ENCODE measurements at regions not wholly inside any gene's neighbourhood (a gene's known extent, or its start where the extent isn't known, plus 50 kb on each side); places are given as distances from the start of the nearest gene placed in this dataset.
"Not testable (repeated sequence)": the region's sequence is repeated elsewhere in the genome, so short reads cannot be mapped to it uniquely, and the experiment has no call there.

DNA sequence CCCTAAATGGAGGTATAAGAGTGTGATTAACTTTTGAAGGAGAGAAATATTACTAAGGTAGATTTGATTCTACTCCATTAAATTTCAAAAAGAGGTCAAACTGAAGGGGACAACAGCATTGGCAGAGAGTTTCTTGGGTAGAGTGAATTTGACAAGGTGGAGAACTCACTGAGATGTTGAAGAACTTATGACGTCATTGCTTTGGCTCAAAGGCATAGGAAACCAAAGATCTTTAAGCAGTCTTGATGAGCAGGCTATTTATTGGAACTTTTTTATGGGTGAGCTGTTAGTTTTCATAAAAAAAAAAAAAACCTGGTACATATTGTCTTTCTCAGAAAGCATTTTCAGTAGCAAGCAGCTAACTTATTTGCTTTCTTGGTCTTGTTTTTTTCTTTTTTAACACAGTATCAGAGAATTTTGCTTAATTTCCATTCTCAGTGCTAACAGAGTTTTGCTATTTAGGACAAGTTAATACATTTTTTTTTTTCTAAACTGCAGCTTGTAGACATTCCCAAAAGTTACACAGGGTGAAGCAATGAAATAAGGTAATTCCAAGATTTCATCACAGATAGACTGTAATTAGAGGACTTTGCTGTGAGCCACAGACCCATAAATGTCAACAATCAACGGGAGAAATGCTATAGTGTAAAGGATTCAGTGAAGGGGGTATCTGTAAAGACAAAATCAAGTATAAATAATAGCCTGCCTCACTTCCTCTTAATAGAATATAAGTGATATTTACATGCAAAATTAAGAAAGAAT, 412.2 kb upstream of the KLHL1 start:
- no peak for DNase-seq (ENCODE audit: low read depth)
- TF ChIP-seq, protein P1, sequence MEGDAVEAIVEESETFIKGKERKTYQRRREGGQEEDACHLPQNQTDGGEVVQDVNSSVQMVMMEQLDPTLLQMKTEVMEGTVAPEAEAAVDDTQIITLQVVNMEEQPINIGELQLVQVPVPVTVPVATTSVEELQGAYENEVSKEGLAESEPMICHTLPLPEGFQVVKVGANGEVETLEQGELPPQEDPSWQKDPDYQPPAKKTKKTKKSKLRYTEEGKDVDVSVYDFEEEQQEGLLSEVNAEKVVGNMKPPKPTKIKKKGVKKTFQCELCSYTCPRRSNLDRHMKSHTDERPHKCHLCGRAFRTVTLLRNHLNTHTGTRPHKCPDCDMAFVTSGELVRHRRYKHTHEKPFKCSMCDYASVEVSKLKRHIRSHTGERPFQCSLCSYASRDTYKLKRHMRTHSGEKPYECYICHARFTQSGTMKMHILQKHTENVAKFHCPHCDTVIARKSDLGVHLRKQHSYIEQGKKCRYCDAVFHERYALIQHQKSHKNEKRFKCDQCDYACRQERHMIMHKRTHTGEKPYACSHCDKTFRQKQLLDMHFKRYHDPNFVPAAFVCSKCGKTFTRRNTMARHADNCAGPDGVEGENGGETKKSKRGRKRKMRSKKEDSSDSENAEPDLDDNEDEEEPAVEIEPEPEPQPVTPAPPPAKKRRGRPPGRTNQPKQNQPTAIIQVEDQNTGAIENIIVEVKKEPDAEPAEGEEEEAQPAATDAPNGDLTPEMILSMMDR (IDR thresholded peaks at IDR 0.05; ENCODE audit: control insufficient read depth, extremely low read depth, insufficient read depth), result no peak
- no peak overlapping the region for H3K4me3 ChIP-seq (ENCODE audit: low read depth, low read length)

DNA sequence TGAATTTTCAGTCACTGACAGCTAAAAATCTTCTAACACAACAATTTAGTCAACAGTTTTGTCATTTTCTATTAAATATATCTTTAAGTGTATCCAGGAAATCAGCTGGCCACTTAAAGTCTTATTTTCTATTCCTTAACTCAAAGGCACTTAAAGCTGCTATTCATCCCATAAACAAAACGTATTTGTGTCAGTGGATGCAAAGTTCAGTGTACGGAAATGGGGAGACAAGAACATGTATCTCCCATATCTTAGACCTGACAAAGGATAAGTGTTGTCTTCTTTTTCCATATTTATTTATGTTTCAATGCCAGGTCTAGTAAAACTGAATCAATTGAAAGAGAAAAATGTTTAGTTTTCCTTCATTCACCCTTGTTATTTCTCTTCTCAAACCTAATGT, 409.8 kb upstream of the KLHL1 start:
- no peak overlapping the region for H3K4me3 ChIP-seq (ENCODE audit: low read depth, low read length)
- DNase-seq (ENCODE audit: low read depth), result no peak
- TF ChIP-seq, protein P1 (IDR thresholded peaks at IDR 0.05; ENCODE audit: control insufficient read depth, extremely low read depth, insufficient read depth), result no peak

GRCh38 chr13:70516226-70516625, 408.0 kb upstream of the KLHL1 start:
- TF ChIP-seq, protein P1 (IDR thresholded peaks at IDR 0.05; ENCODE audit: control insufficient read depth, extremely low read depth, insufficient read depth), result no peak
- H3K4me3 ChIP-seq (ENCODE audit: low read depth, low read length), result no peak overlapping the region
- no peak for DNase-seq (ENCODE audit: low read depth)

DNA sequence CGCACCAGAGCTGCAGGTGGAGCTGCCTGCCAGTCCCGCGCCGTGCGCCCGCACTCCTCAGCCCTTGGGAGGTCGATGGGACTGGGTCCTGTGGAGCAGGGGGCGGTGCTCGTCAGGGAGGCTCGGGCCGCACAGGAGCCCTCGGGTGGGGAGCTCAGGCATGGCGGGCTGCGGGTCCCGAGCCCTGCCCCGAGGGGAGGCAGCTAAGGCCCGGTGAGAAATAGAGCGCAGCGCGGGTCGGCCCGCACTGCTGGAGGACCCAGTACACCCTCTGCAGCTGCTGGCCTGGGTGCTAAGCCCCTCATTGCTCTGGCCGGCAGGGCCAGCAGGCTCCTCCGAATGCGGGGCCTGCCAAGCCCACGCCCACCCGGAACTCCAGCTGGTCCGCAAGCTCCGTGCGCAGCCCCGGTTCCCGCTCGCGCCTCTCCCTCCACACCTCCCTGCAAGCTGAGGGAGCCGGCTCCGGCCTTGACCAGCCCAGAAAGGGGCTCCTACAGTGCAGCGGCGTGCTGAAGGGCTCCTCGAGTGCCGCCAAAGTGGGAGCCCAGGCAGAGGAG, 403.7 kb upstream of the KLHL1 start:
- not testable (repeated sequence) for DNase-seq (ENCODE audit: low read depth); H3K4me3 ChIP-seq (ENCODE audit: low read depth, low read length)

DNA sequence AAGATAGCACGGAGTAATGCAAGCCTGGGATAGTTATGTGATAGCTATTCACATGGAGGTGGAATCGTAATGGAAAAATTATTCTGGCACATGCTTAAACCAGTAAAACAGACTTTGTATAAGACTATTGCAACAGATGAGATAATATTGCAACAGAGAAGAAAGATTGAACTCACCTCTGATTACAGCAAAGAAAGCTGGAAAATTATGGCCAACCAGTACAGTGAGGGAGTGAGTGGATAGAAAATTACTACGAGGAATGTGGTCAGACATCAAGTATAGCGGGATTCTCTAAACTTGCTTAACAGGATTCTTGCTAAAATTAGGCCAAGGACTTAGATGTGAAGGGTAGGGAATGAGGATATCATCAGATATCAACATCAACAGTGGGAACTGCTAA, 397.6 kb upstream of the KLHL1 start:
- no peak for DNase-seq (ENCODE audit: low read depth)
- TF ChIP-seq, protein P1 (IDR thresholded peaks at IDR 0.05; ENCODE audit: control insufficient read depth, extremely low read depth, insufficient read depth), result no peak
- H3K4me3 ChIP-seq (ENCODE audit: low read depth, low read length), result no peak overlapping the region

DNA sequence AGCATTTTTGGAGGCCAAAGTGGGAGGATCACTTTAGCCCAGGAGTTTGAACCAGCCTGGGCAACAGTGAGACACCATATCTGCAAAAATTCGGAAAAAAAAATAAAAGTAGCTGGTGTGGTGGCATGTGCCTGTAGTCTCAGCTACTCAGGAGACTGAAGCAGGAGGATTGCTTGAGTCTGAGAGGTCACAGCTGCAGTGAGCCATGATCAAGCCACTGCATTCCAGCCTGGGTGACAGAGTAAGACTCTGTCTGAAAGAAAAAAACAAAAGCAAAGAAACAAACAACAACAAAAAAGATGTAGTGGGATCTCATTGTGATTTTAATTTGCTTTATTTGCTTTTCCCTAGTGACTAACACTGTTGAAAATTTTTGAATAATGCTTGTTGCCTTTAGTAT, 394.7 kb upstream of the KLHL1 start:
- H3K4me3 ChIP-seq (ENCODE audit: low read depth, low read length), result no peak overlapping the region
- DNase-seq (ENCODE audit: low read depth), result no peak
- TF ChIP-seq, protein P1 (IDR thresholded peaks at IDR 0.05; ENCODE audit: control insufficient read depth, extremely low read depth, insufficient read depth), result no peak

GRCh38 chr13:70490320-70490935, 382.2 kb upstream of the KLHL1 start:
- TF ChIP-seq, protein P1 (IDR thresholded peaks at IDR 0.05; ENCODE audit: control insufficient read depth, extremely low read depth, insufficient read depth), result no peak
- no peak for DNase-seq (ENCODE audit: low read depth)
- H3K4me3 ChIP-seq (ENCODE audit: low read depth, low read length), result no peak overlapping the region

Data from LNCaP clone FGC (cell line).